IMR-90 (cell line): ENCODE measurements at regions not wholly inside any gene's neighbourhood (a gene's known extent, or its start where the extent isn't known, plus 50 kb on each side); places are given as distances from the start of the nearest gene placed in this dataset.

Experiments
- ATAC-seq: fragments of 200-7000 bp; cut with Tn5 transposase; 2 replicates; pipeline ENCODE4 v1.9.1; 2020; ENCODE audit warnings: low read depth, mild to moderate bottlenecking, moderate library complexity
- BruUV-seq: library from RNA; stranded (reverse); fragments of 400-500 nt; replicated peaks from 2 replicates; lab custom pipeline; 2021; lab: Mats Ljungman, UMichigan
- CTCF ChIA-PET: fragments of 300-600 bp; formaldehyde crosslinking; extraction: SDS; loops from one replicate; lab custom pipeline; 2021; ENCODE audit warnings: antibody characterized with exemption; lab: Yijun Ruan, JAX
- POLR2A ChIA-PET: fragments of 300-600 bp; sonication (Branson Sonifier 250); formaldehyde crosslinking; loops from one replicate; lab custom pipeline; 2022; ENCODE audit warnings: antibody characterized with exemption; ENCODE audit not compliant: unreplicated experiment; lab: Charles Lee
- DNase-seq: peaks from one replicate; pipeline ENCODE4 v3.0.0; 2013
- H2AFZ ChIP-seq: replicated peaks from 2 replicates; pipeline ENCODE3; 2013; ENCODE audit warnings: low read length, mild to moderate bottlenecking; ENCODE audit not compliant: poor library complexity
- H2AK5ac ChIP-seq: 2 replicates; pipeline ENCODE4 v1.6.1; 2013; ENCODE audit warnings: low read depth, low read length, inconsistent platforms
- H2AK9ac ChIP-seq: replicated peaks from 2 replicates; pipeline ENCODE3; 2013; ENCODE audit warnings: mild to moderate bottlenecking, low read depth, low read length, moderate library complexity; ENCODE audit not compliant: poor library complexity
- H2BK120ac ChIP-seq: 2 replicates; pipeline ENCODE4 v1.6.1; 2013; ENCODE audit warnings: low read depth, low read length, inconsistent platforms
- H2BK15ac ChIP-seq: 3 replicates; pipeline ENCODE4 v1.6.1; 2013; ENCODE audit warnings: low read depth, low read length, inconsistent platforms
- H2BK20ac ChIP-seq: 2 replicates; pipeline ENCODE4 v1.6.1; 2013; ENCODE audit warnings: low read depth, mild to moderate bottlenecking, inconsistent platforms, low read length, moderate library complexity
- H2BK5ac ChIP-seq: 2 replicates; pipeline ENCODE4 v1.6.1; 2013; ENCODE audit warnings: mild to moderate bottlenecking, low read depth, low read length, inconsistent platforms; ENCODE audit not compliant: poor library complexity, severe bottlenecking
- H3K14ac ChIP-seq: replicated peaks from 2 replicates; pipeline ENCODE4 v1.6.1; 2013; ENCODE audit warnings: low read depth, low read length, inconsistent platforms
- H3K18ac ChIP-seq: 2 replicates; pipeline ENCODE4 v1.6.1; 2013; ENCODE audit warnings: low read depth, low read length, control low read depth
- H3K23ac ChIP-seq: 2 replicates; pipeline ENCODE4 v1.6.1; 2013; ENCODE audit warnings: low read depth, low read length, inconsistent platforms
- H3K27ac ChIP-seq: 2 replicates; pipeline ENCODE4 v1.5.1; 2013; ENCODE audit warnings: mild to moderate bottlenecking, control low read depth, low read length; ENCODE audit not compliant: insufficient read depth
- H3K27me3 ChIP-seq: 2 replicates; pipeline ENCODE4 v1.6.1; 2013; ENCODE audit warnings: low read length; ENCODE audit not compliant: control insufficient read depth, insufficient read depth
- H3K36me3 ChIP-seq: 2 replicates; pipeline ENCODE4 v1.6.1; 2013; ENCODE audit warnings: low read length, mixed read lengths; ENCODE audit not compliant: control insufficient read depth, insufficient read depth
- H3K4ac ChIP-seq: 2 replicates; pipeline ENCODE4 v1.6.1; 2013; ENCODE audit warnings: low read depth, low read length, inconsistent platforms
- H3K4me1 ChIP-seq: 2 replicates; pipeline ENCODE4 v1.6.1; 2013; ENCODE audit warnings: low read length, mixed read lengths; ENCODE audit not compliant: control insufficient read depth, insufficient read depth
- H3K4me2 ChIP-seq: 2 replicates; pipeline ENCODE4 v1.6.1; 2013; ENCODE audit warnings: low read depth, mild to moderate bottlenecking, control low read depth, low read length, moderate library complexity
- H3K4me3 ChIP-seq: 2 replicates; pipeline ENCODE4 v1.5.1; 2013; ENCODE audit warnings: low read depth, mild to moderate bottlenecking, control low read depth, low read length, moderate library complexity; ENCODE audit not compliant: insufficient read depth
- H3K56ac ChIP-seq: 2 replicates; pipeline ENCODE4 v1.6.1; 2013; ENCODE audit warnings: low read length, inconsistent platforms; ENCODE audit not compliant: insufficient read depth; ENCODE audit errors: extremely low read depth
- H3K79me1 ChIP-seq, 2 experiments: 2 replicates each; pipeline ENCODE4 v1.6.1; 2013; ENCODE audit warnings: low read length in 2 of 2, inconsistent platforms in 1 of 2, low read depth in 1 of 2
- H3K9ac ChIP-seq: 2 replicates; pipeline ENCODE4 v1.6.1; 2013; ENCODE audit warnings: low read depth, low read length, control low read depth
- H3K9me1 ChIP-seq: 2 replicates; pipeline ENCODE4 v1.6.1; 2013; ENCODE audit warnings: low read length, inconsistent platforms; ENCODE audit not compliant: insufficient read depth
- H3K9me3 ChIP-seq: 2 replicates; pipeline ENCODE4 v1.6.1; 2013; ENCODE audit warnings: low read length; ENCODE audit not compliant: control insufficient read depth, insufficient read depth
- H4K20me1 ChIP-seq: 2 replicates; pipeline ENCODE4 v1.6.1; 2013; ENCODE audit warnings: low read length, inconsistent platforms; ENCODE audit not compliant: insufficient read depth
- H4K5ac ChIP-seq: 2 replicates; pipeline ENCODE4 v1.6.1; 2013; ENCODE audit warnings: mild to moderate bottlenecking, low read depth, low read length, control low read depth
- H4K8ac ChIP-seq, 2 experiments: 2 replicates each; pipeline ENCODE4 v1.6.1; 2013; ENCODE audit warnings: low read depth in 2 of 2, low read length in 2 of 2, control low read depth in 1 of 2, inconsistent platforms in 1 of 2
- H4K91ac ChIP-seq: 2 replicates; pipeline ENCODE4 v1.6.1; 2013; ENCODE audit warnings: low read depth, low read length, inconsistent platforms; ENCODE audit not compliant: insufficient read depth
- BHLHE40 ChIP-seq: fragments of 150-350 bp; IDR thresholded peaks from 2 replicates; pipeline ENCODE4 v1.6.1; 2016; ENCODE audit warnings: mild to moderate bottlenecking, low read depth, low read length
- CEBPB ChIP-seq: IDR thresholded peaks from 2 replicates; pipeline ENCODE4 v1.6.1; 2012; ENCODE audit warnings: low read depth, low read length, improper control_type of control experiment
- CHD1 ChIP-seq: IDR thresholded peaks from 2 replicates; pipeline ENCODE4 v1.6.1; 2012; ENCODE audit warnings: low read depth, low read length, improper control_type of control experiment
- FOS ChIP-seq: fragments of 150-350 bp; IDR thresholded peaks from 2 replicates; pipeline ENCODE4 v1.6.1; 2016; ENCODE audit warnings: low read depth, low read length
- MAFK ChIP-seq: IDR thresholded peaks from 2 replicates; pipeline ENCODE4 v1.6.1; 2012; ENCODE audit warnings: low read depth, low read length, improper control_type of control experiment
- MAZ ChIP-seq: IDR thresholded peaks from 2 replicates; pipeline ENCODE4 v1.6.1; 2012; ENCODE audit warnings: low read depth, mild to moderate bottlenecking, low read length, improper control_type of control experiment, moderate library complexity, borderline replicate concordance
- MXI1 ChIP-seq: IDR thresholded peaks from 2 replicates; pipeline ENCODE4 v1.6.1; 2012; ENCODE audit warnings: low read depth, mild to moderate bottlenecking, low read length, moderate library complexity, borderline replicate concordance
- NFE2L2 ChIP-seq: fragments of 150-350 bp; IDR thresholded peaks from 2 replicates; pipeline ENCODE4 v1.6.1; 2016; ENCODE audit warnings: low read depth, mild to moderate bottlenecking, low read length
- POLR2A ChIP-seq: IDR thresholded peaks from 2 replicates; pipeline ENCODE4 v1.6.1; 2012; ENCODE audit warnings: mild to moderate bottlenecking, low read depth, low read length
- RAD21 ChIP-seq: IDR thresholded peaks from 2 replicates; pipeline ENCODE4 v1.6.1; 2012; ENCODE audit warnings: low read length, improper control_type of control experiment
- RCOR1 ChIP-seq: IDR thresholded peaks from 2 replicates; pipeline ENCODE4 v1.6.1; 2012; ENCODE audit warnings: mild to moderate bottlenecking, low read length, improper control_type of control experiment; ENCODE audit not compliant: insufficient replicate concordance
- RFX5 ChIP-seq: IDR thresholded peaks from 2 replicates; pipeline ENCODE4 v1.8.0; 2012; ENCODE audit warnings: low read depth, mild to moderate bottlenecking, low read length, moderate library complexity
- SMC3 ChIP-seq: fragments of 150-350 bp; IDR thresholded peaks from 2 replicates; pipeline ENCODE4 v1.6.1; 2016; ENCODE audit warnings: low read depth, mild to moderate bottlenecking, antibody characterized with exemption, low read length, moderate library complexity
- WGBS, 2 experiments: methylation state at CpG; one replicate each; pipeline versions ENCODE4 v1.1.5 to v1.1.7; 2013; ENCODE audit warnings: missing lambda C conversion rate in 2 of 2; ENCODE audit not compliant: insufficient read length in 1 of 2; ENCODE audit errors: extremely low coverage in 2 of 2; 5-methylcytosine and 5-hydroxymethylcytosine counted together
- dilution Hi-C: fragments of 300-500 bp; cut with HindIII; formaldehyde crosslinking; loops from one replicate; pipeline ENCODE4 v1.14.3; 2018; ENCODE audit warnings: low sequenced_read_pairs; ENCODE audit not compliant: unreplicated experiment
- in situ Hi-C: fragments of 300-500 bp; cut with MboI; formaldehyde crosslinking; loops from 3 replicates; pipeline ENCODE4 v1.14.3; 2019; ENCODE audit warnings: low sequenced_read_pairs, inconsistent platforms, mixed read lengths
- intact Hi-C: fragments of 100-400 bp; cut with micrococcal nuclease; formaldehyde crosslinking; loops from 2 replicates; pipeline ENCODE4 v1.10.0; 2022
- TF ChIP-seq, protein P1 (sequence below): fragments of 150-350 bp; IDR thresholded peaks from 2 replicates; pipeline ENCODE4 v1.6.1; 2017; ENCODE audit warnings: mild to moderate bottlenecking, antibody characterized with exemption, low read length, low read depth
- TF ChIP-seq, protein P2 (sequence below): conservative IDR thresholded peaks from 2 replicates; pipeline ENCODE4 v1.5.1; 2012; ENCODE audit warnings: mild to moderate bottlenecking, low read depth, low read length, improper control_type of control experiment
- TF ChIP-seq, protein P3 (sequence below): fragments of 150-350 bp; IDR thresholded peaks from 2 replicates; pipeline ENCODE4 v1.6.1; 2016; ENCODE audit warnings: low read depth, mild to moderate bottlenecking, low read length, moderate library complexity, borderline replicate concordance

DNA sequence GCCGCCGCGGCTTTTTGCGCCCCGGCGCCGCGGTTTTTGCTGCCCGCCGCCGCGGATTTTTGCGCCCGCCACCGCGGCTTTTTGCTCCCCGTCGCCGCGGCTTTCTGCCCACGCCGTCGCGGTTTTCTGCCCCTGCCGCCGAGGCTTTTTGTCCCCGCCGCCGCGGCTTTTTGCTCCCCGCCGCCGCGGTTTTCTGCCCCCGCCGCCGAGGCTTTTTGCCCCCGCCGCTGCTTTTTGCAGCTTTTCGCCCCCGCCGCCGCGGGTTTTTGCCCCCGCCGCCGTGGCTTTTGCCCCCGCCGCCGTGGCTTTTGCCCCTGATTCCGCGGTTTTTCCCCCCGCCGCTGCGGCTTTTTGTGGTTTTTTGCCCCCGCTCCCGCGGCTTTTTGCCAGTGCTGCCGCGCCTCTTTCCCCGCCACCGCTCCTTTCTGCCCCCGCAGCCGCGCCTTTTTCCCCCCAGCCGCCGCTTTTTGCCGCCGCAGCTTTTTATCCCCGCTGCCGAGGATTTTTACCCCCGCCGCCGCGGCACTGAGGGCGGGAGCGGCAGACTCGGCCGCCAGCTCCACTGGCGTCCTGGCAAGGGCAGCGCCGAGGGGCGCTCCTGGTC, 518.6 kb upstream of the WSB1 start:
- Histone ChIP-seq H3K18ac (no peak overlapping the region), H2AFZ (no peak overlapping the region), H3K36me3 (no peaks in the 10 kb centered on the region), H3K27ac (no peak overlapping the region), H2AK9ac (no peak overlapping the region), H3K9ac (no peak overlapping the region), H3K56ac (no peak overlapping the region), H3K4me2 (no peak overlapping the region), H2BK15ac (no peak overlapping the region), H3K4me1 (no peaks in the 10 kb centered on the region), H3K4me3 (no peak overlapping the region), H4K20me1 (no peaks in the 10 kb centered on the region), H2BK20ac (no peak overlapping the region), H2AK5ac (no peak overlapping the region), H3K9me3 (peaks cover 8% of the 10 kb centered on the region; the same call in 1 of the 2 replicates), H3K14ac (no peak overlapping the region), H4K8ac (no peak overlapping the region), H3K9me1 (no peaks in the 10 kb centered on the region), H3K4ac (no peak overlapping the region), H3K27me3 (no peaks in the 10 kb centered on the region), H2BK5ac (no peak overlapping the region), H4K91ac (no peak overlapping the region), H2BK120ac (no peak overlapping the region), H3K79me1 (no peaks in the 10 kb centered on the region), H4K5ac (no peak overlapping the region), H3K23ac (no peak overlapping the region)
- ATAC-seq (no peak), DNase-seq (no peak)
- ChIA-PET CTCF (no interaction called here), POLR2A (no interaction called here)
- in situ Hi-C loops = no loop called here
- dilution Hi-C loops = no loop called here
- 54% methylated on average over 38 of the region's 83 CpGs; no CpG with 5 or more reads in 1 of the 2 experiments for WGBS, 2 experiments
- no TSS peak for BruUV-seq
- TF ChIP-seq BHLHE40 (no peak), SMC3 (no peak), RFX5 (no peak), FOS (no peak), RAD21 (no peak), RCOR1 (no peak), NFE2L2 (no peak), CEBPB (no peak), MAZ (no peak), POLR2A (no peak), MXI1 (no peak), CHD1 (no peak), MAFK (no peak)
- TF ChIP-seq, protein P1, sequence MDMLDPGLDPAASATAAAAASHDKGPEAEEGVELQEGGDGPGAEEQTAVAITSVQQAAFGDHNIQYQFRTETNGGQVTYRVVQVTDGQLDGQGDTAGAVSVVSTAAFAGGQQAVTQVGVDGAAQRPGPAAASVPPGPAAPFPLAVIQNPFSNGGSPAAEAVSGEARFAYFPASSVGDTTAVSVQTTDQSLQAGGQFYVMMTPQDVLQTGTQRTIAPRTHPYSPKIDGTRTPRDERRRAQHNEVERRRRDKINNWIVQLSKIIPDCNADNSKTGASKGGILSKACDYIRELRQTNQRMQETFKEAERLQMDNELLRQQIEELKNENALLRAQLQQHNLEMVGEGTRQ = no peak
- TF ChIP-seq, protein P2, sequence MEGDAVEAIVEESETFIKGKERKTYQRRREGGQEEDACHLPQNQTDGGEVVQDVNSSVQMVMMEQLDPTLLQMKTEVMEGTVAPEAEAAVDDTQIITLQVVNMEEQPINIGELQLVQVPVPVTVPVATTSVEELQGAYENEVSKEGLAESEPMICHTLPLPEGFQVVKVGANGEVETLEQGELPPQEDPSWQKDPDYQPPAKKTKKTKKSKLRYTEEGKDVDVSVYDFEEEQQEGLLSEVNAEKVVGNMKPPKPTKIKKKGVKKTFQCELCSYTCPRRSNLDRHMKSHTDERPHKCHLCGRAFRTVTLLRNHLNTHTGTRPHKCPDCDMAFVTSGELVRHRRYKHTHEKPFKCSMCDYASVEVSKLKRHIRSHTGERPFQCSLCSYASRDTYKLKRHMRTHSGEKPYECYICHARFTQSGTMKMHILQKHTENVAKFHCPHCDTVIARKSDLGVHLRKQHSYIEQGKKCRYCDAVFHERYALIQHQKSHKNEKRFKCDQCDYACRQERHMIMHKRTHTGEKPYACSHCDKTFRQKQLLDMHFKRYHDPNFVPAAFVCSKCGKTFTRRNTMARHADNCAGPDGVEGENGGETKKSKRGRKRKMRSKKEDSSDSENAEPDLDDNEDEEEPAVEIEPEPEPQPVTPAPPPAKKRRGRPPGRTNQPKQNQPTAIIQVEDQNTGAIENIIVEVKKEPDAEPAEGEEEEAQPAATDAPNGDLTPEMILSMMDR = no peak
- TF ChIP-seq, protein P3, sequence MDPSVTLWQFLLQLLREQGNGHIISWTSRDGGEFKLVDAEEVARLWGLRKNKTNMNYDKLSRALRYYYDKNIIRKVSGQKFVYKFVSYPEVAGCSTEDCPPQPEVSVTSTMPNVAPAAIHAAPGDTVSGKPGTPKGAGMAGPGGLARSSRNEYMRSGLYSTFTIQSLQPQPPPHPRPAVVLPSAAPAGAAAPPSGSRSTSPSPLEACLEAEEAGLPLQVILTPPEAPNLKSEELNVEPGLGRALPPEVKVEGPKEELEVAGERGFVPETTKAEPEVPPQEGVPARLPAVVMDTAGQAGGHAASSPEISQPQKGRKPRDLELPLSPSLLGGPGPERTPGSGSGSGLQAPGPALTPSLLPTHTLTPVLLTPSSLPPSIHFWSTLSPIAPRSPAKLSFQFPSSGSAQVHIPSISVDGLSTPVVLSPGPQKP = no peak
- intact Hi-C loops = no loop called here
